Embryonic facial prominence (tissue), 1 donor: ENCODE measurements at regions not wholly inside any gene's neighbourhood (a gene's known extent, or its start where the extent isn't known, plus 50 kb on each side); places are given as distances from the start of the nearest gene placed in this dataset.

Experiments used
- DNase-seq: peaks from one replicate; pipeline ENCODE4 v3.0.0-alpha.2; 2016; ENCODE audit errors: extremely low spot score

DNA sequence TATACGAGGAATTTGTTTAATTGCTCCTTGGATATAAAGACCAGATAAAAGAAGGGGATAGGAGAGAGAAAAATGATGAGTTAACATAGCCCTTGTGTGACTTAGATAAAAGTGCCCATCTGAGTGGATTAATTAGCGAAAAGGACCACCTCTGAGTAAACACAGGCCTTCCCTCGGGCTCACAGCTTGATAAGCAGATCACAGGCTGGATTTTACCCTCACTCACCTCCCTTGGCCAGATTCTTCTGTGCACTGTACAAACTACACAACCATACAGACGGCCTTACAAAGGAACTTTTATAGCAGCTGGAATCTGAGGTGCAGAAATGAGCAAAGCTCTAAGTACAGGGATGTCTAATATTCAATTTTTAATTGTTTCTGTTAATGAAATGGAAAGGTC lies 112.4 kb upstream of the STT3B start:
- no peak for DNase-seq

DNA sequence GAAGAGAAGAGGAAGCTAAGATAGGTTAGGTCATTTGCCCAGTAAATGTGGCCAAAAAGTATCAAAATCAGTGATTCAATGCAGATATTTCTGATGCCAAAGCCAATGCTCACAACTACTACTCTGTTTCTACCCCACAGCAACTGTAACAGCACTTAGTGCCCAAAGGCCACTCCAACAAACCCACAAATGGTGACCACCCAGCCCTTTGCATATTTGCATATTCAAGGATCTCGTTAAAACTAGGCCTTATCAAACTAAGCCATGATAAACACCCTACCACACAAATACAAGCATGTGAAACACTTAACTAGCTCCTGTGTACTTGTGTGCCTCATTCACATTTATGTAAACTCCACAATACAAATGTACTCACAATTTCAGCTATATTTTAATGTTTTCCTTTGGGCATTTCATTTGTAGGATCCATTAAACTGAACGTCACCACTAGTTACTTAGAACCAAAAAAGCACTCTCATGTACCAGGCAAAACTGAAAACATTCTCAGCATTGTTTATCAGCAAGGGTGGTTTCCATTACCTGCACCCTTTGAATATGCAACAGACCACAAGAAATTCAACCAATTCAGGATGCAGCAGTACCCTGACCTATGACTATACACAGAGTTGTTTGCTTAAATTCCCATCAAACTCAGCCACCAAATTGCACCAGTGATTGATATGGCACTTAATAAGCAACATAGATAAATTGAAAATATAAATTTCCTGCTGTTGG lies 111.2 kb upstream of the STT3B start:
- no peak for DNase-seq

- DNase-seq = no peak
These were observed 110.5 kb upstream of the STT3B start for GRCh38 chr3:31422237-31422636.

GRCh38 chr3:31423482-31423881 lies 109.2 kb upstream of the STT3B start:
- no peak for DNase-seq

GRCh38 chr3:31425401-31425800 lies 107.3 kb upstream of the STT3B start:
- DNase-seq = no peak

DNA sequence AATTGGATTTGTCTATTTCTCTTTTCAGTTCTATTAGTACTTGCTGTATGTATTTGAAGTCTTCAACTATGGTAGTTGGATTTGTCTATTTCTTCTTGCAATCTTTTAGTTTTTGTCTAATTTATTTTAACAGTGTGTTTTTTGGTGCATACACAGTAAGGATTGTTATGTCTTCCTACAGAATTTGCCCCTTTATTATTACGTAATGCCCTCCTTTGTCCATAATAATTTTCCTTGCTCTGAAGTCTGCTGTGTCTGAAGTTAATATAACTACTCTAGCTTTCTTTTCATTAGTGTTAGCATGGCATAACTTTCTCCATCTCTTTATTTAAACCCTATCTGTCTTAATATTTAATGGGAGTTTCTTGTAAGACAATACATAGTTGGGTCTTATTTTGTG lies 105.1 kb upstream of the STT3B start:
- DNase-seq = no peak

DNA sequence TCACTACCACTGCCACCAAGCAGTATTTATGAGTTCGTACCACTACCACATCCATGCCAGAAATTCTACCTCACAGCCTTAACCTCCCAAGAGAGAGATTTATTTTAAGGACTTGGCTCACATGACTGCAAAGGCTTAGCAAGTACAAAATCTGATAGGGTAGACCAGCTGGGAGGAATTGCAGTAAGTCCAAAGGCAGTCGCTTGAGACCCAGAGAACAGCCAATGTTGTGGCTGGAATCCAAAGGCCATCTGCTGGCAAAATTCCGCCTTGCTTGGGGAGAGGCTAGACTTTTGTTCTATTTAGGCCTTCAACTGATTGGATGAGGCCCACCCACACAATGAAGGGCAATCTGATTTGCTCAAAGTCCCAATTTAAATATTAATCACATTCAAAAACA lies 101.4 kb upstream of the STT3B start:
- no peak for DNase-seq

GRCh38 chr3:31432897-31433678 lies 99.6 kb upstream of the STT3B start:
- DNase-seq = no peak

- no peak for DNase-seq
These were observed 99.1 kb upstream of the STT3B start for GRCh38 chr3:31433679-31433992.

GRCh38 chr3:31434819-31435218 lies 97.9 kb upstream of the STT3B start:
- no peak for DNase-seq

GRCh38 chr3:31436830-31437229 lies 95.9 kb upstream of the STT3B start:
- no peak for DNase-seq

- no peak for DNase-seq
These were observed 94.0 kb upstream of the STT3B start for GRCh38 chr3:31438742-31439141.

DNA sequence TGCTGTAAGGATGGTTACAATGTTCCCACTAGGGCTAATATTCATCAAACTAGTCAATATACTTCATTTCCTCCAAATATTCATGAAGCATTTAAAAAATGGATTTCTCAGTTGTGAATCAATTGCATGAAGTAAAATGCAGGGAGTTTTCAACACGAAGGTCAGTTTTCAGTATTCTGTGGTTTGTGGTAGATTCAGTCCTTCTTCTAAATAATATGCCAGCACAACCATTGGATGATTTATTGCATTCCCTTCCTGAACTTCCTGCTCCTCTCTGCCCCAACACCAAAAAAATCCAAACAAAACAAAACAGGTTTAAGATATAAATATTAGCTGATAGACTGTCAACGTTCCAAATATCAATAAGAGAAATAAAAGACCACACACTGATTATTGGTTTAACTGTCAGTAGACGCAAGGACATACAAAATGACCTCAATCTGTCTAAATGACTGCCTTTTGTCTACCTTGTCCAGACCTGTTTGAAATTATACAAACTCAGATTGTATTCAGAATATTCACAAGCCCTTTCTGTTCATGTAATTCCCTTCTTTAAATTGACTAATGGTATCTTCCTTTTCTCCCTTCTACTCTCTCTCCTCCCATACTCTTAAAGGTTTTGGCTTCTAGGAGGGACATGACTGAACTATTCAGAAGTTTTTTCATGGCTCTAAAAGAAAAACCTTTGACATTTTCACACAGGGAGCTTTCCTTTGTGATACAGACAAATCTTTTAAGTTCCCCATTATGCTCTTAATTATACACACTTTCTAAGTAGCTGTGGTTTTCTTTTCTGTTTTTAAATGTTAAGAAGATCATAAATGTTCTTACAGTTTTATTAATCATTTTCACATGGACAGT lies 92.6 kb upstream of the STT3B start:
- no peak for DNase-seq

GRCh38 chr3:31440878-31441277 lies 91.8 kb upstream of the STT3B start:
- no peak for DNase-seq

GRCh38 chr3:31442755-31443154 lies 90.0 kb upstream of the STT3B start:
- no peak for DNase-seq

- no peak for DNase-seq
These were observed 88.2 kb upstream of the STT3B start for GRCh38 chr3:31444220-31445142.

DNA sequence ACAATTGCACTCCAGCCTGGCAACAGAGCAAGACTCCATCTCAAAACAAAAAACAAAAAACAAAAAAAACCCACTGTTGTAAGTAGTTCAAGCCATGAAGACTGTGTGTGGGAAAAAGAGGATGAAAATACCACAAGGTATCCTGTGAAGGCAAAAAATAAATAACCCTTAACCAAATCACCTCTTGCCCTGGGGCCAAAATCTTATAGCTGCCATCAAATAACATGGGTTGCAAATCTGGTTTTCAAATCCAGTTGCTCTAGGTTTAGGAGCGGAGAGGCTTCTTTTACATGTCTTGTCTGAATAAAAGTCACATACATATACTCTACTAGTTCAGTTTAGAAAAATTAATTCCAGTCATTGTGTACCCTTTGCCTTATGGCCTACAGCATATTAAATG lies 87.0 kb upstream of the STT3B start:
- DNase-seq = no peak

GRCh38 chr3:31448035-31448881 lies 84.5 kb upstream of the STT3B start:
- DNase-seq = no peak

DNA sequence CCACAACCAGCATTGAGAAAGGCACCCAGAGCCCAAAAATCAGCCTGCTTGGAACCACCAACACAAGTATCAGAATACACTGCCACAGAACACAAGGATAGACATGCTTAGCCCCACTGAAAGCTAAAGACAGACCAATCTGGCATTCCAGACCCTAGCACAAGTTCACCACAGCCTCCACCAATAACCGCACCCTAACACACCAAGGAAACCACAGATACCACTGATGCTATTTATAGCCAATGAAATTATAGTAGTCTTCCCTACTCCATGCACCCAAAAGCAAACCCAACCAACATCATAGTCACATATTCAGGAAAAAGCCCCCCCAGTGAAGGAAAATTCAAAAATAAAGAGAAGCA lies 83.9 kb upstream of the STT3B start:
- no peak for DNase-seq

GRCh38 chr3:31449318-31449717 lies 83.4 kb upstream of the STT3B start:
- no peak for DNase-seq

GRCh38 chr3:31450345-31450744 lies 82.4 kb upstream of the STT3B start:
- DNase-seq = no peak
